SK-N-SH (cell line): ENCODE measurements at regions not wholly inside any gene's neighbourhood (a gene's known extent, or its start where the extent isn't known, plus 50 kb on each side); places are given as distances from the start of the nearest gene placed in this dataset.

Source experiments
- CTCF ChIA-PET: fragments of 300-600, 350-600 bp; formaldehyde crosslinking; extraction: SDS; loops from one replicate; lab custom pipeline; 2021; lab: Yijun Ruan, JAX
- POLR2A ChIA-PET: fragments of 350-600 bp; sonication (Branson Sonifier 250); formaldehyde crosslinking; extraction: SDS; loops from one replicate; lab custom pipeline; 2020; ENCODE audit warnings: antibody characterized with exemption, inconsistent platforms; lab: Yijun Ruan, JAX
- DNase-seq: peaks from one replicate; pipeline ENCODE4 v3.0.0; 2012
- H2AFZ ChIP-seq: fragments of 200-600 bp; sonication (generic); 2 replicates; pipeline ENCODE4 v1.8.1; 2016; ENCODE audit warnings: antibody characterized with exemption, mild to moderate bottlenecking, low read depth
- H3F3A ChIP-seq: fragments of 200-600 bp; sonication (generic); replicated peaks from 2 replicates; pipeline ENCODE3; 2016; ENCODE audit warnings: antibody characterized with exemption, mild to moderate bottlenecking; ENCODE audit not compliant: insufficient read depth
- H3K27ac ChIP-seq, 2 experiments: fragments of 200-500 bp in 1 of 2; fragments of 200-600 bp in 1 of 2; sonication (Bioruptor generic) in 1 of 2; sonication (generic), shearing (Covaris generic) in 1 of 2; 2 replicates each; pipeline versions ENCODE4 v1.5.1 to v1.6.1; 2014 to 2016; ENCODE audit warnings: low read depth in 2 of 2, inconsistent platforms in 1 of 2, low read length in 1 of 2, mild to moderate bottlenecking in 1 of 2, mixed read lengths in 1 of 2
- H3K27me3 ChIP-seq: fragments of 200-600 bp; sonication (generic), shearing (Covaris generic); 2 replicates; pipeline ENCODE4 v1.6.1; 2016; ENCODE audit warnings: mixed run types; ENCODE audit not compliant: insufficient read depth
- H3K36me3 ChIP-seq, 2 experiments: fragments of 200-500 bp in 1 of 2; fragments of 200-600 bp in 1 of 2; sonication (Bioruptor generic) in 1 of 2; sonication (generic) in 1 of 2; replicated peaks in 1 of 2; 2 replicates each; pipeline versions ENCODE3 to v1.5.1; 2014 to 2016; ENCODE audit warnings: low read length in 1 of 2, mild to moderate bottlenecking in 1 of 2; ENCODE audit not compliant: insufficient read depth in 2 of 2, control insufficient read depth in 1 of 2
- H3K4me1 ChIP-seq, 2 experiments: fragments of 200-500 bp in 1 of 2; fragments of 200-600 bp in 1 of 2; sonication (Bioruptor generic) in 1 of 2; sonication (generic), shearing (Covaris generic) in 1 of 2; 2 replicates each; pipeline versions ENCODE4 v1.5.1 to v1.6.1; 2014 to 2016; ENCODE audit warnings: low read depth in 1 of 2, low read length in 1 of 2, mixed run types in 1 of 2; ENCODE audit not compliant: insufficient read depth in 2 of 2, control insufficient read depth in 1 of 2
- H3K4me2 ChIP-seq: fragments of 200-600 bp; sonication (generic), shearing (Covaris generic); 2 replicates; pipeline ENCODE4 v1.6.1; 2017; ENCODE audit warnings: mixed run types
- H3K4me3 ChIP-seq, 2 experiments: fragments of 200-500 bp in 1 of 2; fragments of 200-600 bp in 1 of 2; sonication (Bioruptor generic) in 1 of 2; sonication (generic), shearing (Covaris generic) in 1 of 2; 2 replicates each; pipeline versions ENCODE4 v1.5.1 to v1.8.1; 2014 to 2016; ENCODE audit warnings: low read depth in 2 of 2, inconsistent platforms in 1 of 2, low read length in 1 of 2, mild to moderate bottlenecking in 1 of 2, mixed read lengths in 1 of 2, moderate library complexity in 1 of 2
- H3K79me2 ChIP-seq: fragments of 200-600 bp; sonication (generic); 2 replicates; pipeline ENCODE4 v1.8.1; 2017; ENCODE audit warnings: mild to moderate bottlenecking; ENCODE audit not compliant: insufficient read depth
- H3K9ac ChIP-seq: fragments of 200-600 bp; sonication (generic); 2 replicates; pipeline ENCODE4 v1.6.1; 2017; ENCODE audit warnings: mixed run types
- H3K9me2 ChIP-seq: fragments of 200-600 bp; sonication (generic); 2 replicates; pipeline ENCODE4 v1.6.1; 2017; ENCODE audit warnings: mixed run types
- H3K9me3 ChIP-seq: fragments of 200-600 bp; sonication (generic); 2 replicates; pipeline ENCODE4 v1.6.1; 2017; ENCODE audit warnings: mixed run types, mild to moderate bottlenecking, moderate library complexity
- H4K20me1 ChIP-seq: fragments of 200-600 bp; sonication (generic); 2 replicates; pipeline ENCODE4 v1.6.1; 2017; ENCODE audit warnings: mild to moderate bottlenecking, mixed run types; ENCODE audit not compliant: insufficient read depth
- CHD2 ChIP-seq: fragments of 150-350 bp; IDR thresholded peaks from 2 replicates; pipeline ENCODE4 v1.6.1; 2018; ENCODE audit warnings: low read length; ENCODE audit not compliant: partially characterized antibody
- CTCF ChIP-seq: fragments of 200-600 bp; sonication (generic); IDR thresholded peaks from 2 replicates; pipeline ENCODE4 v1.6.1; 2017; ENCODE audit warnings: antibody characterized with exemption, mild to moderate bottlenecking, moderate library complexity
- ELF1 ChIP-seq: IDR thresholded peaks from 2 replicates; pipeline ENCODE4 v1.4.0; 2012
- EP300 ChIP-seq, 2 experiments: IDR thresholded peaks; 2 replicates each; pipeline versions ENCODE4 v1.4.0 to v1.6.1; 2012; ENCODE audit warnings: borderline replicate concordance in 1 of 2, low read depth in 1 of 2, low read length in 1 of 2
- FOSL2 ChIP-seq: IDR thresholded peaks from 2 replicates; pipeline ENCODE4 v1.4.0; 2012; ENCODE audit warnings: low read depth, mild to moderate bottlenecking, moderate library complexity, borderline replicate concordance
- FOXM1 ChIP-seq: IDR thresholded peaks from 2 replicates; pipeline ENCODE4 v1.4.0; 2012; ENCODE audit warnings: low read depth, mild to moderate bottlenecking
- IRF3 ChIP-seq: fragments of 150-350 bp; IDR thresholded peaks from 2 replicates; pipeline ENCODE4 v1.6.1; 2016; ENCODE audit warnings: mild to moderate bottlenecking, low read depth, low read length
- MEF2A ChIP-seq: IDR thresholded peaks from 2 replicates; pipeline ENCODE4 v1.4.0; 2012; ENCODE audit warnings: low read depth, borderline replicate concordance
- MXI1 ChIP-seq: IDR thresholded peaks from 2 replicates; pipeline ENCODE4 v1.6.1; 2012; ENCODE audit warnings: mild to moderate bottlenecking, low read depth, low read length, improper control_type of control experiment
- NFIC ChIP-seq: IDR thresholded peaks from 2 replicates; pipeline ENCODE4 v1.4.0; 2012; ENCODE audit warnings: borderline replicate concordance
- PBX3 ChIP-seq: IDR thresholded peaks from 2 replicates; pipeline ENCODE4; 2012
- POLR2AphosphoS5 ChIP-seq: IDR thresholded peaks from 2 replicates; pipeline ENCODE4 v1.6.1; 2012; ENCODE audit warnings: low read depth, low read length
- RAD21 ChIP-seq: IDR thresholded peaks from 2 replicates; pipeline ENCODE4 v1.6.1; 2012; ENCODE audit warnings: mild to moderate bottlenecking, low read length
- RCOR1 ChIP-seq: fragments of 150-350 bp; IDR thresholded peaks from 2 replicates; pipeline ENCODE4 v1.6.1; 2017; ENCODE audit warnings: antibody characterized with exemption, low read length
- REST ChIP-seq: IDR thresholded peaks from 2 replicates; pipeline ENCODE4 v1.6.1; 2012; ENCODE audit warnings: mild to moderate bottlenecking, low read depth, low read length, moderate library complexity
- RXRA ChIP-seq: IDR thresholded peaks from 2 replicates; pipeline ENCODE4 v1.4.0; 2012; ENCODE audit warnings: low read depth, mild to moderate bottlenecking, borderline replicate concordance
- SIN3A ChIP-seq: IDR thresholded peaks from 2 replicates; pipeline ENCODE4 v1.6.1; 2012; ENCODE audit warnings: low read depth, mild to moderate bottlenecking, low read length, moderate library complexity, borderline replicate concordance
- TCF12 ChIP-seq: IDR thresholded peaks from 2 replicates; pipeline ENCODE4 v1.4.0; 2012
- USF1 ChIP-seq: IDR thresholded peaks from 2 replicates; pipeline ENCODE4 v1.4.0; 2012; ENCODE audit warnings: low read depth, borderline replicate concordance
- ZBTB33 ChIP-seq: IDR thresholded peaks from 2 replicates; pipeline ENCODE4 v1.4.0; 2012; ENCODE audit warnings: low read depth, borderline replicate concordance
- WGBS: methylation state at CpG from one replicate; pipeline ENCODE4 v1.1.6; 2017; ENCODE audit warnings: low lambda C conversion rate; 5-methylcytosine and 5-hydroxymethylcytosine counted together

GRCh38 chr10:108696792-108697477 is 1226.4 kb downstream of the XPNPEP1 start:
- no peak overlapping the region for H3K27ac ChIP-seq
- ChIA-PET CTCF (interaction anchor here (1.5 kb wide), 1 partner anchor 11 kb away, joined by 5 read pairs; no protein-coding TSS in a partner anchor), POLR2A (no interaction called here)
- no peaks in the 10 kb centered on the region for H4K20me1 ChIP-seq
- WGBS: 77% methylated on average over 4 of the region's 4 CpGs
- H3K27me3 ChIP-seq: no peaks in the 10 kb centered on the region
- H3F3A ChIP-seq: no peaks in the 10 kb centered on the region
- no peak for TF ChIP-seq RCOR1
- TF ChIP-seq USF1: no peak
- no peak for TF ChIP-seq ZBTB33
- no peak for TF ChIP-seq RAD21
- no peak for TF ChIP-seq MXI1
- no peak for TF ChIP-seq IRF3
- no peak for TF ChIP-seq CHD2
- TF ChIP-seq FOXM1: no peak
- TF ChIP-seq NFIC: no peak
- TF ChIP-seq REST: no peak
- TF ChIP-seq TCF12: no peak
- no peak for TF ChIP-seq RXRA
- no peak for TF ChIP-seq CTCF
- TF ChIP-seq PBX3: no peak
- TF ChIP-seq SIN3A: no peak
- TF ChIP-seq FOSL2: no peak
- TF ChIP-seq POLR2AphosphoS5: no peak
- no peak for TF ChIP-seq MEF2A
- no peak for TF ChIP-seq EP300 (IDR thresholded peaks at IDR 0.05; ENCODE audit: borderline replicate concordance in 1 of 2, low read depth in 1 of 2, low read length in 1 of 2)
- no peak for TF ChIP-seq ELF1
- H3K9ac ChIP-seq: no peak overlapping the region
- no peaks in the 10 kb centered on the region for H3K9me3 ChIP-seq
- no peaks in the 10 kb centered on the region for H3K36me3 ChIP-seq
- no peak overlapping the region for H3K4me3 ChIP-seq
- H3K79me2 ChIP-seq: no peaks in the 10 kb centered on the region
- no peaks in the 10 kb centered on the region for H3K4me1 ChIP-seq
- no peak overlapping the region for H3K4me2 ChIP-seq
- DNase-seq: no peak
- no peaks in the 10 kb centered on the region for H3K9me2 ChIP-seq
- H2AFZ ChIP-seq: no peak overlapping the region
